ENCODE measurements at regions not wholly inside any gene's neighbourhood (a gene's known extent, or its start where the extent isn't known, plus 50 kb on each side); places are given as distances from the start of the nearest gene placed in this dataset.

GRCh38 chr21:27258742-27259448 lies 292.0 kb upstream of the ADAMTS5 start:
- H3K9me3 ChIP-seq (ENCODE audit: low read depth): no peaks in the 10 kb centered on the region
- no peak for TF ChIP-seq CTCF (IDR thresholded peaks at IDR 0.05; ENCODE audit: low read depth, low read length)
- H3K27me3 ChIP-seq: no peaks in the 10 kb centered on the region
- H3K36me3 ChIP-seq: no peaks in the 10 kb centered on the region
- H3K27ac ChIP-seq: no peak overlapping the region
- no peak for DNase-seq (ENCODE audit: low read depth in 1 of 2, low spot score in 1 of 2)
- H3K4me3 ChIP-seq: no peak overlapping the region
- H3K4me1 ChIP-seq (ENCODE audit: low read depth): no peaks in the 10 kb centered on the region

GRCh38 chr21:27257908-27258556 lies 291.1 kb upstream of the ADAMTS5 start:
- no peak overlapping the region for H3K27ac ChIP-seq
- H3K4me1 ChIP-seq (ENCODE audit: low read depth): no peaks in the 10 kb centered on the region
- H3K4me3 ChIP-seq: no peak overlapping the region
- no peaks in the 10 kb centered on the region for H3K36me3 ChIP-seq
- TF ChIP-seq CTCF (IDR thresholded peaks at IDR 0.05; ENCODE audit: low read depth, low read length): no peak
- no peak for DNase-seq (ENCODE audit: low read depth in 1 of 2, low spot score in 1 of 2)
- H3K9me3 ChIP-seq (ENCODE audit: low read depth): no peaks in the 10 kb centered on the region
- H3K27me3 ChIP-seq: no peaks in the 10 kb centered on the region

GRCh38 chr21:27257226-27257625 lies 290.3 kb upstream of the ADAMTS5 start:
- Histone ChIP-seq H3K27me3 (no peaks in the 10 kb centered on the region), H3K9me3 (ENCODE audit: low read depth) (no peaks in the 10 kb centered on the region), H3K4me3 (no peak overlapping the region), H3K27ac (no peak overlapping the region), H3K36me3 (no peaks in the 10 kb centered on the region), H3K4me1 (ENCODE audit: low read depth) (no peaks in the 10 kb centered on the region)
- DNase-seq (ENCODE audit: low read depth in 1 of 2, low spot score in 1 of 2): no peak
- TF ChIP-seq CTCF (IDR thresholded peaks at IDR 0.05; ENCODE audit: low read depth, low read length): no peak

GRCh38 chr21:27251752-27252151 lies 284.9 kb upstream of the ADAMTS5 start:
- no peak for TF ChIP-seq CTCF (IDR thresholded peaks at IDR 0.05; ENCODE audit: low read depth, low read length)
- H3K36me3 ChIP-seq: no peaks in the 10 kb centered on the region
- no peaks in the 10 kb centered on the region for H3K27me3 ChIP-seq
- H3K4me3 ChIP-seq: no peak overlapping the region
- no peaks in the 10 kb centered on the region for H3K9me3 ChIP-seq (ENCODE audit: low read depth)
- H3K4me1 ChIP-seq (ENCODE audit: low read depth): no peaks in the 10 kb centered on the region
- H3K27ac ChIP-seq: no peak overlapping the region
- no peak for DNase-seq (ENCODE audit: low read depth in 1 of 2, low spot score in 1 of 2)

- no peaks in the 10 kb centered on the region for H3K36me3 ChIP-seq
- H3K9me3 ChIP-seq (ENCODE audit: low read depth): no peaks in the 10 kb centered on the region
- H3K4me1 ChIP-seq (ENCODE audit: low read depth): no peaks in the 10 kb centered on the region
- TF ChIP-seq CTCF (IDR thresholded peaks at IDR 0.05; ENCODE audit: low read depth, low read length): no peak
- no peak for DNase-seq (ENCODE audit: low read depth in 1 of 2, low spot score in 1 of 2)
- H3K27ac ChIP-seq: no peak overlapping the region
- no peak overlapping the region for H3K4me3 ChIP-seq
- H3K27me3 ChIP-seq: no peaks in the 10 kb centered on the region
Observed at GRCh38 chr21:27250366-27250765, 283.5 kb upstream of the ADAMTS5 start.
